C4-2B (cell line): ENCODE measurements at regions not wholly inside any gene's neighbourhood (a gene's known extent, or its start where the extent isn't known, plus 50 kb on each side); places are given as distances from the start of the nearest gene placed in this dataset.

Experiments used
- ZFX ChIP-seq: fragments of 450-650 bp; IDR thresholded peaks from 2 replicates; pipeline ENCODE4 v1.6.1; 2017
- TF ChIP-seq, protein P1 (sequence below): fragments of 450-650 bp; conservative IDR thresholded peaks from 2 replicates; pipeline ENCODE4 v1.5.1; 2017; ENCODE audit warnings: mild to moderate bottlenecking

DNA sequence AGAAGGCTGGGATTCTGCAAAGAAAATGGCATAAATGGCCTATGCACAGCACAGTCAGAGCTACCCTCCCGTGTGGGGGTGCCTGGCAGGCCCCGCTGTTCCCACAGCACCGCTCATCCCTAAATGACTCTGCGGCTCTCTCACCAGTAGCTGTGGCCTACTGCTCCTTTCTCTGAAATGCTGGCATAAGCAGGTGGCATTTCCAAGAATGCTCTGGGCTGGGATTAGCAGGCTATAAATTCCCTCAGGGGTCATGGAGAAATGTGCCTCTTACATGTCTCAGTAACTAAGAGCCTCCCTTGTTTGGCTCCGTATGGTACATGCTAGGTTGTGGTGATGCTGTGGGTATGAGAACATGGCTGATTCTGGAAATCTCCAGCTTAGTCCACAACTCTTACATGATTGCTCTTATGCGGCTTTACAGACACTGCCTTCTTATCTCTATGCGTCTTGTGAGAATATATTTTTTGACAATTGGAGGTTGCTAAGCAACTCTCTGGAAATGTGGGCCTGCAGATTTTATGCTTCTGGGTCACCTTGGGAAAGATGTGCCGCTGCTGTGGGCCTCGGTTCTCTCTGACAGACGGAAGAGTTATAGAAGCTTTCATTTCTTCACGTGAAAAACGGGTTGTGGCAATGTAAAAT lies 80.3 kb upstream of the GATA6 start:
- TF ChIP-seq, protein P1, sequence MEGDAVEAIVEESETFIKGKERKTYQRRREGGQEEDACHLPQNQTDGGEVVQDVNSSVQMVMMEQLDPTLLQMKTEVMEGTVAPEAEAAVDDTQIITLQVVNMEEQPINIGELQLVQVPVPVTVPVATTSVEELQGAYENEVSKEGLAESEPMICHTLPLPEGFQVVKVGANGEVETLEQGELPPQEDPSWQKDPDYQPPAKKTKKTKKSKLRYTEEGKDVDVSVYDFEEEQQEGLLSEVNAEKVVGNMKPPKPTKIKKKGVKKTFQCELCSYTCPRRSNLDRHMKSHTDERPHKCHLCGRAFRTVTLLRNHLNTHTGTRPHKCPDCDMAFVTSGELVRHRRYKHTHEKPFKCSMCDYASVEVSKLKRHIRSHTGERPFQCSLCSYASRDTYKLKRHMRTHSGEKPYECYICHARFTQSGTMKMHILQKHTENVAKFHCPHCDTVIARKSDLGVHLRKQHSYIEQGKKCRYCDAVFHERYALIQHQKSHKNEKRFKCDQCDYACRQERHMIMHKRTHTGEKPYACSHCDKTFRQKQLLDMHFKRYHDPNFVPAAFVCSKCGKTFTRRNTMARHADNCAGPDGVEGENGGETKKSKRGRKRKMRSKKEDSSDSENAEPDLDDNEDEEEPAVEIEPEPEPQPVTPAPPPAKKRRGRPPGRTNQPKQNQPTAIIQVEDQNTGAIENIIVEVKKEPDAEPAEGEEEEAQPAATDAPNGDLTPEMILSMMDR = no peak
- TF ChIP-seq ZFX = no peak
